Mesothelial cell of epicardium (in vitro differentiated cells): ENCODE measurements at regions not wholly inside any gene's neighbourhood (a gene's known extent, or its start where the extent isn't known, plus 50 kb on each side); places are given as distances from the start of the nearest gene placed in this dataset.

Experiments used
- DNase-seq, 2 experiments: peaks; one replicate each; pipeline ENCODE4 v3.0.0; 2021; ENCODE audit warnings: low spot score in 2 of 2; ENCODE audit not compliant: unreplicated experiment in 2 of 2
- H3K27ac Mint-ChIP-seq: 2 replicates; pipeline ENCODE4 v1.8.0; 2021; ENCODE audit warnings: mixed read lengths
- H3K27me3 Mint-ChIP-seq: 2 replicates; pipeline ENCODE4 v1.8.0; 2021; ENCODE audit warnings: low read depth, mixed read lengths
- H3K36me3 Mint-ChIP-seq: 2 replicates; pipeline ENCODE4 v1.8.0; 2021; ENCODE audit warnings: mixed read lengths
- H3K4me1 Mint-ChIP-seq: 2 replicates; pipeline ENCODE4 v1.8.0; 2021; ENCODE audit warnings: mixed read lengths
- H3K4me3 Mint-ChIP-seq: 2 replicates; pipeline ENCODE4 v1.8.0; 2021; ENCODE audit warnings: mild to moderate bottlenecking, moderate library complexity, mixed read lengths
- H3K9me3 Mint-ChIP-seq: 2 replicates; pipeline ENCODE4 v1.8.0; 2021; ENCODE audit warnings: mixed read lengths
- CTCF ChIP-seq: fragments of 200-600 bp; sonication (generic); IDR thresholded peaks from one replicate; pipeline ENCODE4 v1.5.0; 2021; ENCODE audit warnings: antibody characterized with exemption; ENCODE audit not compliant: unreplicated experiment

DNA sequence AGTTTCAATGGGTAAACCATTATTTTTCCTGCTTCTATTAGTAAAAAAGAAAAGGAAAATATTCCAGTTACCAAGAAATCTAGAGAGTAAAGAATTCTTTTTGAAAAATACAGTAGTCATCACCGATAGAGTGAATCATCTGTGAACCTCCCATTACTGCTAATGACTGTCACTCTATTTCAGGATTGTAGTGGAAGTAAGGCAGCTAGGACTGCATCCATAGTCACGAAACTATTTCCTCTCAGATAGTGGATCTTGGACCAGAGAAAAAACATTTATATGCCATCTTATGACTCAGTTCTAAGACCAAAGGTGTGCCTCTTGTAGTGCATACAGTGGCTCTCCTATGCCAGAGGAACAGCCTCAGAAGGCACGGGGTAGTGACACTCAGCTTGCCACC is 173.9 kb upstream of the PLEKHA5 start:
- DNase-seq = no peak
- Mint-ChIP-seq H3K27ac (no peak overlapping the region), H3K9me3 (peaks cover 6% of the 10 kb centered on the region), H3K4me3 (no peak overlapping the region), H3K4me1 (no peaks in the 10 kb centered on the region), H3K36me3 (no peaks in the 10 kb centered on the region), H3K27me3 (peaks cover 1% of the 10 kb centered on the region)
- TF ChIP-seq CTCF = no peak

DNA sequence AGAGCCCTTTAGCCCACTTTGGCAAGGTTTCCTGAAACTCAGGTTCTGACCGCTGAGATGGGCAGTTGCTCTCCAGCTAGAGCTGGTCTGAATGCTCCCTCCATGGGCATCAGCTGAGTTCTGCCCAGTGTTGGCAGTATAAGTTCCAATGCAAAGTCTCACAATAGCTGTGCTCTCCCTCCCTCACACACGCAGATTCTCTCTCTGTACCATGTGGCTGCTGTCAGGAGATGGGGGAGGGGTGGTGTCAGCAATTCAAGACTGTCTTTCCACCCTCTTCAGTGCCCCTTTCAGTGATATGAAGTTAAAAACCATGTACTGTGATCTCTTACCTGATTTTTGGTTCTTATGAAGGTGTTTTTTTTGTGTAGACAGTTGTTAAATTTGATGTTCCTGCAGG is 164.3 kb upstream of the PLEKHA5 start:
- no peak for DNase-seq
- Mint-ChIP-seq H3K27me3 (no peaks in the 10 kb centered on the region), H3K4me1 (peaks cover 6% of the 10 kb centered on the region), H3K9me3 (peaks cover 8% of the 10 kb centered on the region), H3K36me3 (no peaks in the 10 kb centered on the region), H3K27ac (no peak overlapping the region), H3K4me3 (no peak overlapping the region)
- TF ChIP-seq CTCF = no peak

- H3K36me3 Mint-ChIP-seq = no peaks in the 10 kb centered on the region
- no peak overlapping the region for H3K4me3 Mint-ChIP-seq
- no peak for DNase-seq
- no peaks in the 10 kb centered on the region for H3K27me3 Mint-ChIP-seq
- H3K4me1 Mint-ChIP-seq = peaks cover 12% of the 10 kb centered on the region
- no peak for TF ChIP-seq CTCF
- H3K9me3 Mint-ChIP-seq = peaks cover under 1% of the 10 kb centered on the region
- no peak overlapping the region for H3K27ac Mint-ChIP-seq
Measured at GRCh38 chr12:18966954-18967353, 162.6 kb upstream of the PLEKHA5 start.

DNA sequence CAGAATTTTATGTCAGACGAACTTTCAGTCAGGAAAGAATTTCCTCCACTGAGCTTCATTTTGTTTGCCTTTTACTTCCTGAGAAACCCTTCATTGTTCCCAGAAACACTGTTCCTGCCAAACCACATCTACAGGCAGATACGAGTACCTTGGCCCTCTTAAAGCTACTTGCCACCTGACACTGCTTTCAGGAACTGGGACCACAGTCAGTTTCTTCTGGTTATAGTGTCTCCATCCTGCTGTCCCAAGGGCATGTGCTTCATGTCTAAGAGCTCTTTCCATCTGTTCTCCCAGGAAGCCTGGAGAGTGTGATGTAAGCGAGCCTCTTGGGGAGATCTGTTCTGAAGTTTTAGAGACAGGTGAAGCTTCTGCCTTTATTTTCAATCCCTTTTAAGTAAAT is 161.7 kb upstream of the PLEKHA5 start:
- Mint-ChIP-seq H3K36me3 (no peaks in the 10 kb centered on the region), H3K27ac (no peak overlapping the region), H3K4me1 (peaks cover 12% of the 10 kb centered on the region), H3K27me3 (no peaks in the 10 kb centered on the region), H3K4me3 (no peak overlapping the region), H3K9me3 (no peaks in the 10 kb centered on the region)
- no peak for TF ChIP-seq CTCF
- DNase-seq = no peak

DNA sequence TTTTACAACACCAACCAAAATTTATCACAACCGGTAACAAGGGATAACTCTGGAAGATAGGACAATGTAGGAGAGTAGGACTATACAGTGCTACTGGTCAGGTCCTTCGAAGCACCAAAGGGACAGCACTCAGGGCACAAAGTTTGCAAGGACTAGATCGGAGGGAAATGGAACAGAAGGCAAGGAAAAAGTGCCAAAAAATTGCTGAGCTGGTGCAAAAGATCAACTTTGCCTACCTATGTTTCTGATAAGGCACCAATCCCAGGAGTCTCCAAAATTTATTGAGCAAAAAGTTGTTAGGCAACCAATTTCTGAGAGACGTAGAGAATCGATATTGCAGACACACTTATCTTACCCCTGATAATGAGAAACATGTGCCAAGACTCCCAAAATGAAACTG is 160.0 kb upstream of the PLEKHA5 start:
- Mint-ChIP-seq H3K4me1 (peaks cover 12% of the 10 kb centered on the region), H3K36me3 (no peaks in the 10 kb centered on the region), H3K27ac (no peak overlapping the region), H3K9me3 (no peaks in the 10 kb centered on the region), H3K4me3 (no peak overlapping the region), H3K27me3 (no peaks in the 10 kb centered on the region)
- no peak for DNase-seq
- TF ChIP-seq CTCF = no peak

DNA sequence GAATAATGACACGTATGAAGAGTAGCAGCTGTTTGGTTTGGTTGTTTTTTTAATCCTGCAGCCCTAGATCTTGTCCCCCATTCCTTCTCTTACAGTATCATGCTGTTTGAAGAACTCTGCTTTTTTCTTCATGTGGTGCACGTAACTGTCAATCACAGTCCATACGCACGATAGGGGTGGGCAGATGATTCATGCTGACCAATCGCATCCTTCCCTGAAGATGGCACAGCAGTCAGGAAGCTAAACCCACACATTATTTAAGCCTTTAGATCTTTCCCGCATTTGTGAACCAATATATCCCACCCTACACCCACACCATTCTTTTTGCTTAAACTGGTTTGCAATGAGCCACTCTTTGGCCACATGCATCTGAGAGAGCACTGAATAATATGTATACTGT is 158.9 kb upstream of the PLEKHA5 start:
- H3K36me3 Mint-ChIP-seq = no peaks in the 10 kb centered on the region
- H3K9me3 Mint-ChIP-seq = no peaks in the 10 kb centered on the region
- DNase-seq = no peak
- H3K27ac Mint-ChIP-seq = no peak overlapping the region
- H3K4me3 Mint-ChIP-seq = no peak overlapping the region
- no peak for TF ChIP-seq CTCF
- no peaks in the 10 kb centered on the region for H3K27me3 Mint-ChIP-seq
- H3K4me1 Mint-ChIP-seq = peaks cover 6% of the 10 kb centered on the region
